ENCODE measurements at regions not wholly inside any gene's neighbourhood (a gene's known extent, or its start where the extent isn't known, plus 50 kb on each side); places are given as distances from the start of the nearest gene placed in this dataset.

DNA sequence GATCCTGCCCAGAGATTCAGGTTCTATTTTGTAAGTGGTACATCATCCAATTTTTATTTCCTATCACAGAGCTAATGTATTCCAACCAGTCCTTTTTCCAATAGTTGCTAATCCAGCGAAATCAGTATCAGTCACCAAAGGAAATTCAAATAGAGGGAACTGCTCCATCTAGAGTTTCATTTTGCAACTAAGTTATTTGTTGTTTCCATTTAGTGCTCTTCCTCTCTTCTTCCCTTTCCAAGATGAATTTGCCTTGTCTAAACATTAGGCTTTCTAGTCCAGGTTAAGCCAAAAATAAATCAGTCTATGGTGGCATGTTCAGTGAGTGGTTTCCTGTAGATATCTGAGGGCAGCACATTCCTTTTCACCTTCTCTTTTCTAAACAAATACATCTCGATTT lies 79.8 kb upstream of the SPATA31D4 start:
- Mint-ChIP-seq H3K4me1 (no peaks in the 10 kb centered on the region), H3K9me3 (no peaks in the 10 kb centered on the region), H3K27ac (no peak overlapping the region), H3K27me3 (peaks cover 2% of the 10 kb centered on the region), H3K4me3 (no peak overlapping the region), H3K36me3 (ENCODE audit: low read depth) (no peaks in the 10 kb centered on the region)
- DNase-seq, result no peak
- ATAC-seq, result no peak

DNA sequence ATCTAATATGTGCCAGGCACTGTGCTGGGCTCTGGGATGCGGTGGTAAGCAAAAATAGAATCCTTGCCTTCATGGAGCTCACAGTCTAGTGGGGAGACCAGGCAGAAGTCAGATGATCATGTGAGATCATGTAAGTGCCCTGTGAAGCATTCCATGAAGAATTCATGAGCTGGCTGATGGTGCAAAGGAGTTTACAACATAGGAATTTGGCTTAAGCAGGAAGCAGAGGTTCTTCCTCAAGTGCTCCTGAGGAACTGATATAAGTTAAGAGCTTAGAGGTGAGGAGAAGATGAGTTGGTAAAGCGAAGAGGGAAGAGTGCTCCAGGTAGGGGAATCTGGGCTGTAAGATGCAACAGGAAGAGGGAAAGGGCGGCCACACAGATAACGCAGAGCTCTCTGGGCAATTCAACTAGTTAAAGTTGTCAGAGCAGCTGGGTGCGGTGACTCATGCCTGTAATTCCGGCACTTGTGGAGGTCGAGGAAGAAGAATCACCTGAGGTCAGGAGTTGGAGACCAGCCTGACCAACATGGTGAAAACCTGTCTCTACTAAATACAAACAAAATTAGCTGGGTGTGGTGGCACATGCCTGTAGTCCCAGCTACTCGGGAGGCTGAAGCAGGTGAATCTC lies 78.5 kb upstream of the SPATA31D4 start:
- Mint-ChIP-seq H3K9me3 (no peaks in the 10 kb centered on the region), H3K36me3 (ENCODE audit: low read depth) (no peaks in the 10 kb centered on the region), H3K27me3 (peaks cover 2% of the 10 kb centered on the region), H3K4me3 (no peak overlapping the region), H3K27ac (no peak overlapping the region), H3K4me1 (no peaks in the 10 kb centered on the region)
- no peak for DNase-seq
- ATAC-seq, result no peak

DNA sequence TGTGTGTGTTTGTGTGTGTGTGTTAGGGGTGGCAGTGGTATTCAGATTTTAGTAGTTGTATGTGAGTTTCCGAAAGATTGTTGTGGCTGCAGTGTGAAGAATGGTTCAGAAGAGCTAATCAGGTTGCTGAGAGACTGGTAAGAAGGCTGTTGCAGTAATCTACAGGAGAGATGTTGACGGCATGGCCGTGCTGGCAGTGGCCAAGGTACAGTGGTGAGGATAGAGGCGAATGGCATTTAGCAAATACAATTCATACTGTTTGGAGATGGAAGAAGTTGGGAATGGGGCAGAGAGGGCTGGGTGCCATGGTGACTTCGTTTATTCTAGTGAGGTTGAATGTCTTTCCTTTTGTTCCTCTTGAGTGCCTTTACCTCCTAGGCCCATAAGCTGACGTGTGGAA lies 77.5 kb upstream of the SPATA31D4 start:
- Mint-ChIP-seq H3K27me3 (peaks cover 2% of the 10 kb centered on the region), H3K4me1 (no peaks in the 10 kb centered on the region), H3K36me3 (ENCODE audit: low read depth) (no peaks in the 10 kb centered on the region), H3K4me3 (no peak overlapping the region), H3K27ac (no peak overlapping the region), H3K9me3 (no peaks in the 10 kb centered on the region)
- ATAC-seq (no peak), DNase-seq (no peak)

DNA sequence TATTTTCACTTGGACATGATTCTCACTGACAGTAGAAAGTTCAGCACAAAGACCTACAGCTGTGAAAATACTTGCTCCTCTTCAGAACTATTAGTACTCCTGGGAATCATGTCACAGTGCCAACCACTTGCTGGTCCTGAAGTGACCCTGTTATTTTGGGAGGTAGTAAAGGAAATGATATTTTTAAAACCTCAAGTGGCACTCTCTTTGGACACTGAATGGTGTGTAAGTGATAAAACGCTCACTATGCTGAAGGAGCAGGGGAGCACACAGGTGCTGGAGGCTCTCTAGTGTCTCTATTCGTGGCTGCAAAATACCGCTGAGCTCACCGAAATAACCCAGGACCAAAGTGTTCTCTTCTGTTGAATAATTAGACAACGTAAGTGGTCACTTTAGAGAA lies 76.9 kb upstream of the SPATA31D4 start:
- DNase-seq (no peak), ATAC-seq (no peak)
- Mint-ChIP-seq H3K9me3 (no peaks in the 10 kb centered on the region), H3K27me3 (peaks cover 2% of the 10 kb centered on the region), H3K4me1 (no peaks in the 10 kb centered on the region), H3K36me3 (ENCODE audit: low read depth) (no peaks in the 10 kb centered on the region), H3K27ac (no peak overlapping the region), H3K4me3 (no peak overlapping the region)

DNA sequence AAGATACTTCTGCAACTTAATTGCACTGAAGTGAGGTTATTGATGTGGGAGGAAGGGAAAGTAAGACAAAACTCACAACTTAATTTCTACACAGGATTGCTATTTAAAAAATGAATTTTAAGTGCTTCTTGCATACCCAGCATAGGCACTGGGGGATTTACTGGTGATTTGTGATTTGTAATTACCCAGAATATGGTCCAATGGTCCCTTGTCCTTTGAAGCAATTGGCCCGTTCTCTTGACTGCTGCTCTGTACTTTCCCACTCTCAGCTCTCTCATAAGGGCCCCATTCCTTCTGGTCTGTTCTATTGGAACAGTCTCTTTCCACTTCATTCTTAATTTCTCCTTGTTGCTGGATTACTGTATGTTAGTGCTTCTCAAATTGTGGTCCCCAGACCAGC lies 75.4 kb upstream of the SPATA31D4 start:
- peaks cover 2% of the 10 kb centered on the region for H3K27me3 Mint-ChIP-seq
- H3K4me3 Mint-ChIP-seq, result no peak overlapping the region
- DNase-seq (no peak), ATAC-seq (no peak)
- no peak overlapping the region for H3K27ac Mint-ChIP-seq
- no peaks in the 10 kb centered on the region for H3K9me3 Mint-ChIP-seq
- H3K4me1 Mint-ChIP-seq, result no peaks in the 10 kb centered on the region
- H3K36me3 Mint-ChIP-seq (ENCODE audit: low read depth), result no peaks in the 10 kb centered on the region

DNA sequence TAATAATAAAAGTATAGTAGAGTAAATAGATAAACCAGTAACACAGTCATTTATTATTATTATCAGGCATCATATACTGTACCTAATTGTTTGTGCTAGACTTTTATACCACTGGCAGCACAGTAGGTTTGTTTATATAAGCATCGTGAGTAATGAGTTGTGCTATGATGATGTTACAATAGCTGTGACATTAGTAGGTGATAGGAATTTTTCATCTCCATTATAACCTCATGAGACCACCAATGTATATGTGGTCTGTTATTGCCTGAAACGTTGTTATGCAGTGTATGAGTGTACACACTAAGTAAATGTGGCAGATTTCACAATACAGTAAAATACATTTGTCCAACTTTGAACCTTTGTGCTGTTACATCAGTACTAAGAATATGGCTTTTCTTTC lies 72.7 kb upstream of the SPATA31D4 start:
- no peak overlapping the region for H3K27ac Mint-ChIP-seq
- no peak overlapping the region for H3K4me3 Mint-ChIP-seq
- no peaks in the 10 kb centered on the region for H3K9me3 Mint-ChIP-seq
- DNase-seq (no peak), ATAC-seq (no peak)
- H3K4me1 Mint-ChIP-seq, result no peaks in the 10 kb centered on the region
- H3K27me3 Mint-ChIP-seq, result peaks cover 2% of the 10 kb centered on the region
- H3K36me3 Mint-ChIP-seq (ENCODE audit: low read depth), result no peaks in the 10 kb centered on the region

DNA sequence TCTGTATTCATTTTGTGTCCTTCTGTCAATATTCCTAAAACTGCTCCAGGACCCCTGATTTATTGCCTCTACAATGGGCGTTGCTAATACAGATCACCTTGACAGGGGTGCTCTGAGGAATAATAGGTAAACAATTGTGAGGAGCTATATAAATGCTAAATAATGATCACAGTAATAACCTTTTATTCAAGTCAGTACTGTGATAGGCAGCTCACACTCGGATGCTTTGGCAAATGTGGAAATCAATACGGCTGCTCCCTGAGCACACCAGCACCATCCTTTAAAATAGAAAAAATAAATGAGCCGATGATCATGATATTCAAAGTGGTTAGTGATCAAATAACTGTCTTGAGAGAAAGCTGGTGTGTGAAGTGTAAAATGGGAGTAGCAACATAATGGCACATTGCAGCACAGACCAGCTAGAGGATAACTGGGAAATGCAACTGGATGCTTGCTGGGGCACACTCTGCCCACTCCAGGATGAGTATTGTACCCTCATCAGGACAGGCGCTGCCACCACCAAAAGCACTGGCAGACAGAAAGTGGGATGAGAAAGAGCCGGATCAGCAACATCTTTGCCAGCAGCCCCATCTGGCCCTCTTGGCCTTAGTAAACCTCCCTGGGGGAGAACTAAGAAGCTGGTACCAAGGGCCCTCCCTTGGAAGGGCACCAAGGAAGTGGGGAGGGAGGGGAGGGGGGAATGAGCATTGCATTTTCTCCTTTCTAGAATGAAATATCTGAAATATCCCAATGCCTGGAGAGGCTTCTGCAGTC lies 69.4 kb upstream of the SPATA31D4 start:
- Mint-ChIP-seq H3K4me1 (no peaks in the 10 kb centered on the region), H3K27ac (no peak overlapping the region), H3K27me3 (no peaks in the 10 kb centered on the region), H3K36me3 (ENCODE audit: low read depth) (no peaks in the 10 kb centered on the region), H3K4me3 (no peak overlapping the region), H3K9me3 (no peaks in the 10 kb centered on the region)
- ATAC-seq (no peak), DNase-seq (no peak)

DNA sequence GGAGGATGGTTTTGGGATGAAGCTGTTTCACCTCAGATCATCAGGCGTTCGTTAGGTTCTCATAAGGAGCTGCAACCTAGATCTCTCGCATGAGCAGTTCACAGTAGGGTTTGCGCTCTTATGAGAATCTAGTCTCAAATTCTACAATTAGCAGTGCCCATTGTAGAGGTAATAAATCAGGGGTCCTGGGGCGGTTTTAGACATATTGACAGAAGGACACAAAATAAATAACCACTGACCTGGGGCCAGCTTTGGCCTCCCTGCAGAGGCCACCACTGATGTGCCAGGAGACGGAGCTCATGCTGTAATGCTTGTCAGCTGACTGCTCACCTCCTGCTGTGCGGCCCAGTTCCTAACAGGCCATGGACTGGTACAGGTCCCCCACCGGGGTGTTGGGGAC lies 67.6 kb upstream of the SPATA31D4 start:
- Mint-ChIP-seq H3K36me3 (ENCODE audit: low read depth) (no peaks in the 10 kb centered on the region), H3K4me3 (no peak overlapping the region), H3K27me3 (no peaks in the 10 kb centered on the region), H3K4me1 (no peaks in the 10 kb centered on the region), H3K27ac (no peak overlapping the region), H3K9me3 (no peaks in the 10 kb centered on the region)
- DNase-seq (no peak), ATAC-seq (no peak)

DNA sequence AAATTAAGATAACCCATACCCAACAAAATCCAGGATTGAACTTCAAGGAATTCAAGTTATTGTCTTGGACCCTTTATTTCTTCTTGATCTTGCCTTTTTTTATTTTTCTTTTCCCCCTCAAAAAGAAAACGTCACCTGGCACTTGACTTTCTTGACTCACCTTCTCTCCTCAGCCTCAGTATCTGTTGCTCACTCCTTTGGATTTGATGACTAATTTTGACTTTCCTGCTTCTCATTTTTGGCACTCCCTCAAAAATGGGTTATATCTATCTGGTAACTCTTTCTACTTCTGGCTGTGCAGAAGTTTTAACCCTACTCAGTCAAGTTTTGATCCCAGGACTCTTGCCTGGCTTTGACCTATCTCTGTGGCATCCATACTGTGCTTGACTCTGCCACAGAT lies 66.6 kb upstream of the SPATA31D4 start:
- Mint-ChIP-seq H3K9me3 (peaks cover 4% of the 10 kb centered on the region), H3K27me3 (no peaks in the 10 kb centered on the region), H3K4me3 (no peak overlapping the region), H3K36me3 (ENCODE audit: low read depth) (no peaks in the 10 kb centered on the region), H3K4me1 (no peaks in the 10 kb centered on the region), H3K27ac (no peak overlapping the region)
- DNase-seq, result no peak
- ATAC-seq, result no peak

DNA sequence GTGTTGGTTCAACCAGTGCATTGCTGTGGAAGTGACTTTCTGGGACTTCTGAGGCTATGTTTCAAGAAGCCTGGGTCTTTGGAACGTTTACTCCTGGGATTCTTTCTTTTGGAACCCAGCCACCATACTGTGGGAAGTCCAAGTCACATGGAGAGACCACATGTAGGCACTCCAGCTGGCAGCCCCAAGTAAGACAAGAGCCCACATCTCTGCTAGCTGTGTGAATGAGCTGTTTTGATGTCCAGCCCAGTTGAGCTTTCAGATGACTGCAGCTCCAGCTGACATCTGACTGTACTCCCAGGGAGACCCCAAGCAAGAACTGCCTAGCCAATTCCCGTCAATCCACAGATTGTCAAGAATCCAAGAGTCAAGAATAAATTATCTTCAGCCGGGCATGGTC lies 60.1 kb upstream of the SPATA31D4 start:
- H3K4me1 Mint-ChIP-seq, result no peaks in the 10 kb centered on the region
- no peak for DNase-seq
- peaks cover 4% of the 10 kb centered on the region for H3K9me3 Mint-ChIP-seq
- no peak overlapping the region for H3K4me3 Mint-ChIP-seq
- no peaks in the 10 kb centered on the region for H3K36me3 Mint-ChIP-seq (ENCODE audit: low read depth)
- H3K27me3 Mint-ChIP-seq, result no peaks in the 10 kb centered on the region
- no peak overlapping the region for H3K27ac Mint-ChIP-seq
- ATAC-seq, result no peak

DNA sequence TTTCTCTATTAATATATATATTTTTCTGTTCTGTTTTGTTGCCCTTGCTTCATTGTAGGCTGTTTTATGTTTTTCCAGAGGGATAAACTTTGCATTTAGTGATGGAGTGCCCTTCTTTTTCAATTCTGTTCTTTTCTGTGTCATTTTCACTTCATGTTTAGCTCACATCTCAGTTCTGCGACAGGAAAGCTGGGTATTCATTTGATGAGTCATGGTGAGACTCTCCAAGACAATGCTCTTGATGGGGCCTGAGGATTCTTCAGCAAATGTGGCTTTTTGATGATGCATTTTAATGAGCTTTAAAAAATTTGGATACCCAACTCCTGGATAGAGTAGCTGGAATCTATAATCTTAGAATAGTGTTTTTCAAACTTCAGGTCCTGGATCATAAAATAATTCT lies 56.5 kb upstream of the SPATA31D4 start:
- H3K4me1 Mint-ChIP-seq, result no peaks in the 10 kb centered on the region
- H3K4me3 Mint-ChIP-seq, result no peak overlapping the region
- no peak for DNase-seq
- H3K27me3 Mint-ChIP-seq, result no peaks in the 10 kb centered on the region
- ATAC-seq, result no peak
- H3K9me3 Mint-ChIP-seq, result no peaks in the 10 kb centered on the region
- H3K27ac Mint-ChIP-seq, result no peak overlapping the region
- H3K36me3 Mint-ChIP-seq (ENCODE audit: low read depth), result no peaks in the 10 kb centered on the region

DNA sequence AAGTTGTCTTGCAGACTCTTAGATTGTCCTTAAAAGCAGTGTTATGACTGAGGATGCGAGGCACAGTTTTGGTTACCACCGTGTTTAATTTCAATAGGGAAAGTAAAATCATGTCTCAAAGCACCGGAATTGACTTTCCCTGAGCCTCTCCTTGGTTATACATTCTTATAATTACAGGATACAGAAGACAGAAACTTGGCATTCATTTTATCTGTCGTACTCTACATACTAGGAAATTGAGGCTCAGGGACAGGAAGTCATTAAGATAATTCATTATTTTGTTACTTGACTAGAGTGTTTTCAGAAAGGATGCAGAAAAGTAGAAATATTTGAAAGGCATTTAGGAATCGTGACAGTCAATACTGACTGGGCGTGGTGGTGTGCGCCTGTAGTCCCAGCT lies 54.0 kb upstream of the SPATA31D4 start:
- no peaks in the 10 kb centered on the region for H3K4me1 Mint-ChIP-seq
- H3K27ac Mint-ChIP-seq, result no peak overlapping the region
- DNase-seq (no peak), ATAC-seq (no peak)
- no peaks in the 10 kb centered on the region for H3K27me3 Mint-ChIP-seq
- H3K9me3 Mint-ChIP-seq, result no peaks in the 10 kb centered on the region
- no peak overlapping the region for H3K4me3 Mint-ChIP-seq
- H3K36me3 Mint-ChIP-seq (ENCODE audit: low read depth), result no peaks in the 10 kb centered on the region

DNA sequence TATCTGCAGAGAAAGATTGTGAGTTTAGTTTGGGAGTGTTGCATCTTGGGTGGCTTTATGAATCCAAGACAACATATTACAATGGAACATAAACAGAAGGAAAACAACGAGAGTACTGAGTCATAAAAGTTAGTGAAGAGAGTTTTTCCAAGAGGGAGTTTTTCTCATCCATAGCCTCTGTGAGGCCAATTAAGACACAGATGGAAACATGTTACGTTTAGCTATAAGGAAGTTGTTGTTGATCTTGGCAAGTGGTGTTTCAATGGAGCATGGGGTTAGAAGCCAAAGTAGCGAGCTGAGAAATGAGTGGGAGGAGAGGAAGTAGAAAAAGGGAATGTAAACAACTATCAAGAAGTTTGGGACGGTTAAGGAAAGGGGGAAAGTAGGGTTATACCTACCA lies 53.3 kb upstream of the SPATA31D4 start:
- H3K36me3 Mint-ChIP-seq (ENCODE audit: low read depth), result no peaks in the 10 kb centered on the region
- no peak overlapping the region for H3K4me3 Mint-ChIP-seq
- no peak overlapping the region for H3K27ac Mint-ChIP-seq
- ATAC-seq, result no peak
- no peak for DNase-seq
- no peaks in the 10 kb centered on the region for H3K9me3 Mint-ChIP-seq
- H3K27me3 Mint-ChIP-seq, result no peaks in the 10 kb centered on the region
- H3K4me1 Mint-ChIP-seq, result no peaks in the 10 kb centered on the region

DNA sequence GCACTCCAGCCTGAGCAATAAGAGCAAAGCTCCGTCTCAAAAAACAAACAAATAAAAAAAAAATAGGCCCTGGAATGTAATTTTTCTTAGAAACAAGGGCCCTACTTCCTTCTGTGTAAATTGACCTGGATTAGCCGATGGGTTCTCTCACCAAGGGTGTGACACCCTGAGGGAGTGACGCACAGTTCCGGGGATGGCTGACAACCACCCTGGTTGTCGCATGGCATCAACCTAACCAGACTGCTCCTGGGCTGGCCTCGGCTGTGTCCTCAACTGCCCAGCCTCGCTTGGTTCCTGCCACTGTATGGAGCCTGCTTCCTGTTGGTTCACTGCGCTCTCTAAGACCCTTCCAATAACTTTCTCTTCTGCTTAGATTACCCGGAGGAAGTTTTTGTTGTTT lies 51.2 kb upstream of the SPATA31D4 start:
- ATAC-seq, result no peak
- Mint-ChIP-seq H3K4me1 (no peaks in the 10 kb centered on the region), H3K4me3 (no peak overlapping the region), H3K27me3 (no peaks in the 10 kb centered on the region), H3K36me3 (ENCODE audit: low read depth) (no peaks in the 10 kb centered on the region), H3K27ac (no peak overlapping the region), H3K9me3 (no peaks in the 10 kb centered on the region)
- no peak for DNase-seq
